Spleen (tissue), 11 donors: ENCODE measurements at regions not wholly inside any gene's neighbourhood (a gene's known extent, or its start where the extent isn't known, plus 50 kb on each side); places are given as distances from the start of the nearest gene placed in this dataset.

Source experiments
- DNase-seq: peaks from one replicate; pipeline ENCODE4 v3.0.0-alpha.2; 2020
- H3K27ac ChIP-seq, 8 donors: fragments of 200-600 bp; sonication (generic) in 7 of 8; 1 replicate in 4 of 8; 2 replicates in 4 of 8; pipeline versions ENCODE4 v1.5.0 to v1.8.0; 2016 to 2021; ENCODE audit warnings: inconsistent platforms in 4 of 8, mild to moderate bottlenecking in 4 of 8, moderate library complexity in 1 of 8
- H3K27me3 ChIP-seq, 7 donors: fragments of 200-600 bp; sonication (generic) in 6 of 7; replicated peaks in 1 of 7; 1 replicate in 4 of 7; 2 replicates in 3 of 7; pipeline versions ENCODE4 v1.5.0 to v1.8.0; 2016 to 2021; ENCODE audit warnings: inconsistent platforms in 3 of 7, mild to moderate bottlenecking in 1 of 7
- H3K36me3 ChIP-seq, 6 donors: fragments of 200-600 bp; sonication (generic) in 5 of 6; 1 replicate in 4 of 6; 2 replicates in 2 of 6; pipeline versions ENCODE4 v1.5.0 to v1.8.0; 2016 to 2021; ENCODE audit warnings: inconsistent platforms in 2 of 6
- H3K4me1 ChIP-seq, 6 donors: fragments of 200-600 bp; sonication (generic) in 5 of 6; 1 replicate in 3 of 6; 2 replicates in 3 of 6; pipeline versions ENCODE4 v1.5.0 to v1.8.0; 2016 to 2021; ENCODE audit warnings: inconsistent platforms in 3 of 6
- H3K4me3 ChIP-seq, 8 donors: fragments of 200-600 bp; sonication (generic) in 7 of 8; 1 replicate in 4 of 8; 2 replicates in 4 of 8; pipeline versions ENCODE4 v1.5.0 to v1.8.0; 2016 to 2021; ENCODE audit warnings: inconsistent platforms in 4 of 8, mild to moderate bottlenecking in 4 of 8, moderate library complexity in 2 of 8
- H3K9me3 ChIP-seq, 8 donors: fragments of 200-600 bp; sonication (generic) in 7 of 8; 1 replicate in 4 of 8; 2 replicates in 4 of 8; pipeline versions ENCODE4 v1.5.0 to v1.8.0; 2016 to 2021; ENCODE audit warnings: inconsistent platforms in 4 of 8
- POLR2A ChIP-seq, 3 donors: fragments of 450-650 bp; IDR thresholded peaks; one replicate each; pipeline ENCODE4 v1.5.1; 2017; ENCODE audit warnings: antibody characterized with exemption in 3 of 3, mild to moderate bottlenecking in 1 of 3
- POLR2AphosphoS5 ChIP-seq, 3 donors: sonication (generic); formaldehyde crosslinking; IDR thresholded peaks; one replicate each; pipeline ENCODE4 v1.5.1; 2017; ENCODE audit warnings: antibody characterized with exemption in 3 of 3
- WGBS, 5 donors: extraction: QIAGEN DNeasy Blood & Tissue Kit in 3 of 5; methylation state at CpG; one replicate each; pipeline versions ENCODE4 v1.1.5 to v1.1.7; 2013 to 2018; 5-methylcytosine and 5-hydroxymethylcytosine counted together
- intact Hi-C: fragments of 100-400 bp; cut with DNase I; formaldehyde crosslinking; loops from one replicate; pipeline ENCODE4 v1.15.0; 2023; ENCODE audit warnings: low total_unique reads
- TF ChIP-seq, protein P1 (sequence below), 11 experiments: fragments of 200-600 bp in 7 of 11; fragments of 450-650 bp in 4 of 11; sonication (generic) in 4 of 11; IDR thresholded peaks in 8 of 11; conservative IDR thresholded peaks in 3 of 11; 1 replicate in 7 of 11; 2 replicates in 4 of 11; pipeline versions ENCODE4 v1.4.0 to v1.8.0; 2016 to 2021; ENCODE audit warnings: antibody characterized with exemption in 11 of 11, inconsistent platforms in 4 of 11, mild to moderate bottlenecking in 1 of 11
- donor health status: healthy with polysubstance abuse.
- donor health status: DM: no; HTN: no; CAD: no; lungs with moderate emphysema.
- donor health status: DM: no; HTN: no; CAD: no.
- donor health status: Bipolar disorder and iron deficiency.
- donor health status: healthy.
- donor health status: DM: no; HTN: no; CAD: no.
- donor health status: DM: yes; HTN: yes; CAD: no.

DNA sequence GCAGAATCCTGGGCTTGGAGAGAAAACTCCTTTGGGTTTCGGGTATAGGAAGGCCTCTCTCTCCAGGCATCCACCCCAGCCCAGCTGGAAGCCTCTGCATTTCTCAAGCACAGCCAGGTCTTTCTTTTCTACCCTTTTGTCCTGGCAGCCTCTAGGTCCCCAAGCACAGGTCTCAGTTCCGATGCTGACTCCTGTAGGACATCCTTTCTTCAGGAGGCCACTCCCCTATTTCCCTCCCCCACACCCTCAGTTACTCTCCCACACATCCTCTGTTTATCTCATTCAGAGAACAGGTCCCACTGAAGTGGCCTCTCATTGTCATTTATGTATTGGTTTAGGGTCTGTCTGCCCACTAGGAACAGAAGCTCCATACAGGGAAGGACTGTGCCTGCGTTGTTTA lies 352.6 kb downstream of the VRK1 start:
- Histone ChIP-seq H3K9me3 (no peaks in the 10 kb centered on the region), H3K4me1 (no peaks in the 10 kb centered on the region), H3K36me3 (no peaks in the 10 kb centered on the region), H3K27ac (no peak overlapping the region), H3K4me3 (no peak overlapping the region), H3K27me3 (peaks cover 0 to 17% (median 0%) of the 10 kb centered on the region in 7 donors)
- intact Hi-C loops = no loop called here
- 69 to 76% (median 71%) methylated on average over 3 of the region's 3 CpGs for WGBS, 5 donors
- TF ChIP-seq POLR2A (IDR thresholded peaks at IDR 0.05) = no peak
- TF ChIP-seq, protein P1, sequence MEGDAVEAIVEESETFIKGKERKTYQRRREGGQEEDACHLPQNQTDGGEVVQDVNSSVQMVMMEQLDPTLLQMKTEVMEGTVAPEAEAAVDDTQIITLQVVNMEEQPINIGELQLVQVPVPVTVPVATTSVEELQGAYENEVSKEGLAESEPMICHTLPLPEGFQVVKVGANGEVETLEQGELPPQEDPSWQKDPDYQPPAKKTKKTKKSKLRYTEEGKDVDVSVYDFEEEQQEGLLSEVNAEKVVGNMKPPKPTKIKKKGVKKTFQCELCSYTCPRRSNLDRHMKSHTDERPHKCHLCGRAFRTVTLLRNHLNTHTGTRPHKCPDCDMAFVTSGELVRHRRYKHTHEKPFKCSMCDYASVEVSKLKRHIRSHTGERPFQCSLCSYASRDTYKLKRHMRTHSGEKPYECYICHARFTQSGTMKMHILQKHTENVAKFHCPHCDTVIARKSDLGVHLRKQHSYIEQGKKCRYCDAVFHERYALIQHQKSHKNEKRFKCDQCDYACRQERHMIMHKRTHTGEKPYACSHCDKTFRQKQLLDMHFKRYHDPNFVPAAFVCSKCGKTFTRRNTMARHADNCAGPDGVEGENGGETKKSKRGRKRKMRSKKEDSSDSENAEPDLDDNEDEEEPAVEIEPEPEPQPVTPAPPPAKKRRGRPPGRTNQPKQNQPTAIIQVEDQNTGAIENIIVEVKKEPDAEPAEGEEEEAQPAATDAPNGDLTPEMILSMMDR (IDR thresholded peaks at IDR 0.05 in 8 of 11, conservative IDR thresholded peaks at IDR 0.05 in 3 of 11) = no peak
- TF ChIP-seq POLR2AphosphoS5 (IDR thresholded peaks at IDR 0.05) = no peak
- no peak for DNase-seq

DNA sequence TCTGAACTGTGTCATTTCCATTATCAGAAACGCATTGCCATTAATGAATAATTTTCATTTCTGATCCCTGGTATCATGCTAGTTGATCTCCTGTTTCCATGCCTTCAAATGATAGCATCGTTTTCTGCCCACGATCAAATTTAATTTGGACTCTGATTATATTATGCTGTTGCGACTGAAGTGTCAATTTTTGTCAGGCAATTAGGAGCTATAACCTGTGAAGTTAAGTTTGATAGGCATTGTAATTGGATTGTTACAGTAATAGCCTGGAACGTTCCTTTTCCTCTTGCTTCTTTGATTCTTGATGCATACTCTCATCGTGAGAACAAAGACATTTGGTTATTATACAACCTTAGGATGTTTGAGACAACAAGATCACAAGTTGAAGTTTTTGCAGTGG lies 356.3 kb downstream of the VRK1 start:
- peaks cover 0 to 22% (median 0%) of the 10 kb centered on the region in 7 donors for H3K27me3 ChIP-seq
- TF ChIP-seq POLR2A (IDR thresholded peaks at IDR 0.05) (no peak), POLR2AphosphoS5 (IDR thresholded peaks at IDR 0.05) (no peak)
- TF ChIP-seq, protein P1 (IDR thresholded peaks at IDR 0.05 in 8 of 11, conservative IDR thresholded peaks at IDR 0.05 in 3 of 11) = no peak
- H3K9me3 ChIP-seq = peaks cover 0 to 2% (median 0%) of the 10 kb centered on the region in 8 donors
- no peak for DNase-seq
- H3K27ac ChIP-seq = no peak overlapping the region
- intact Hi-C loops = no loop called here
- no peaks in the 10 kb centered on the region for H3K36me3 ChIP-seq
- H3K4me1 ChIP-seq = no peaks in the 10 kb centered on the region
- no peak overlapping the region for H3K4me3 ChIP-seq
- WGBS, 5 donors = 84 to 89% (median 85%) methylated on average over 6 of the region's 6 CpGs

DNA sequence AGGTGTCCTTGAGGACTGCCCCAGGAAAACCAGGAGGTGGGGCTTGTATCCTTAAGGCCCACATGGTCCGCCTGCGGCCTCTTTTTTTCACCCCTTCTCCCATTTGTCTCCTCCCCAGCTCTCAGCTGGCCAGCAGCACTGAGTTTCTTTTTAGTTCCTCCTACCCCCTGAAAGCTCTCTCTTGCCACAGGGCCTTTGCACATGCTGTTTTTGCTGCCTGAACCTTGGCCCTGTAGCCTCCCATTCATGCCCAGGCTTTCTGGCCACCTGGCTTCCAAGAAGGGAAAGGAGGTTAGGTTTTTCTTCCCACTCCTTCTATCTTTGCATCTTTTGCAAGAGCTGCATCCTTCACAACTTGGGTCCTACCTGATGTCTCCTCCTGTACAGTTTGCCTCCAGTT lies 358.1 kb downstream of the VRK1 start:
- H3K9me3 ChIP-seq = peaks cover 0 to 19% (median 12%) of the 10 kb centered on the region in 8 donors
- H3K4me1 ChIP-seq = no peaks in the 10 kb centered on the region
- H3K4me3 ChIP-seq = no peak overlapping the region
- TF ChIP-seq, protein P1 (IDR thresholded peaks at IDR 0.05 in 8 of 11, conservative IDR thresholded peaks at IDR 0.05 in 3 of 11) = no peak
- no peak for TF ChIP-seq POLR2AphosphoS5 (IDR thresholded peaks at IDR 0.05)
- TF ChIP-seq POLR2A (IDR thresholded peaks at IDR 0.05) = no peak
- H3K27me3 ChIP-seq = peaks cover 0 to 22% (median 0%) of the 10 kb centered on the region in 7 donors
- H3K36me3 ChIP-seq = no peaks in the 10 kb centered on the region
- 86 to 96% (median 89%) methylated on average over 2 of the region's 2 CpGs for WGBS, 5 donors
- no peak for DNase-seq
- no peak overlapping the region for H3K27ac ChIP-seq
- intact Hi-C loops = no loop called here

DNA sequence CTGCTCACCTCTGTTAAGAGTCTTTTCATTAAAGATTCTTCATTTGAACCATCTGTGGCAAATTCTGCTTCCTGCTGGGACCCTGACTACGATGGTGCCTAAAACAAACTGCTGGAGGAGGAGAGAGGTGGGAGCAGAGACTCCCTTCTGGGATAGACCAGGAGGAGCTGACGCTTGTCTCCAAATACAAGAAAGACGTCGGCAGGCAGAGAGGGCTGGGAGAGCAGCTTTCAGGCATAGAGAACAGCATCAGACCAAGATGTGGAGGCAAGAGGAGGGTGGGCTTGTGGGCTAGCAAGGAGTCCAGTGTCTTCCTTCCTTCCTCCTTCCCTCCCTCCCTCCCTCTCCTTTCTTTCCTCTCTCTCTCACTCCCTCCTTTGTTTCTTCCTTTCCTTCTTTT lies 358.6 kb downstream of the VRK1 start:
- Histone ChIP-seq H3K27ac (no peak overlapping the region), H3K4me1 (no peaks in the 10 kb centered on the region), H3K9me3 (peaks cover 0 to 23% (median 12%) of the 10 kb centered on the region in 8 donors), H3K4me3 (no peak overlapping the region), H3K36me3 (no peaks in the 10 kb centered on the region), H3K27me3 (peaks cover 0 to 22% (median 0%) of the 10 kb centered on the region in 7 donors)
- no peak for DNase-seq
- intact Hi-C loops = no loop called here
- WGBS, 5 donors = 55 to 79% (median 64%) methylated on average over 4 of the region's 4 CpGs
- TF ChIP-seq, protein P1 (IDR thresholded peaks at IDR 0.05 in 8 of 11, conservative IDR thresholded peaks at IDR 0.05 in 3 of 11) = no peak
- no peak for TF ChIP-seq POLR2A (IDR thresholded peaks at IDR 0.05)
- TF ChIP-seq POLR2AphosphoS5 (IDR thresholded peaks at IDR 0.05) = no peak
